IPS DF 6.9 (cell line): ENCODE measurements at regions not wholly inside any gene's neighbourhood (a gene's known extent, or its start where the extent isn't known, plus 50 kb on each side); places are given as distances from the start of the nearest gene placed in this dataset.

Source experiments
- DNase-seq: peaks from one replicate; pipeline ENCODE4 v3.0.0-alpha.2; 2013; ENCODE audit warnings: low read depth, low spot score
- H3K27ac ChIP-seq: one replicate; pipeline ENCODE4 v1.5.1; 2013; ENCODE audit warnings: low read length, control low read depth
- H3K27me3 ChIP-seq: 2 replicates; pipeline ENCODE4 v1.6.1; 2013; ENCODE audit warnings: mild to moderate bottlenecking, low read length; ENCODE audit not compliant: control insufficient read depth, insufficient read depth
- H3K36me3 ChIP-seq: 2 replicates; pipeline ENCODE4 v1.6.1; 2013; ENCODE audit warnings: low read length; ENCODE audit not compliant: control insufficient read depth, insufficient read depth
- H3K4me1 ChIP-seq: 2 replicates; pipeline ENCODE4 v1.6.1; 2013; ENCODE audit warnings: low read length; ENCODE audit not compliant: control insufficient read depth, insufficient read depth
- H3K4me3 ChIP-seq: 2 replicates; pipeline ENCODE4 v1.5.1; 2013; ENCODE audit warnings: mild to moderate bottlenecking, low read length
- H3K9me3 ChIP-seq: 2 replicates; pipeline ENCODE4 v1.6.1; 2013; ENCODE audit warnings: low read length, inconsistent platforms; ENCODE audit not compliant: control insufficient read depth, insufficient read depth
- WGBS: extraction: QIAGEN DNeasy Blood & Tissue Kit; methylation state at CpG from one replicate; pipeline ENCODE4 v1.1.7; 2013; ENCODE audit warnings: mixed read lengths, missing lambda C conversion rate; ENCODE audit not compliant: insufficient read length, insufficient coverage; 5-methylcytosine and 5-hydroxymethylcytosine counted together

DNA sequence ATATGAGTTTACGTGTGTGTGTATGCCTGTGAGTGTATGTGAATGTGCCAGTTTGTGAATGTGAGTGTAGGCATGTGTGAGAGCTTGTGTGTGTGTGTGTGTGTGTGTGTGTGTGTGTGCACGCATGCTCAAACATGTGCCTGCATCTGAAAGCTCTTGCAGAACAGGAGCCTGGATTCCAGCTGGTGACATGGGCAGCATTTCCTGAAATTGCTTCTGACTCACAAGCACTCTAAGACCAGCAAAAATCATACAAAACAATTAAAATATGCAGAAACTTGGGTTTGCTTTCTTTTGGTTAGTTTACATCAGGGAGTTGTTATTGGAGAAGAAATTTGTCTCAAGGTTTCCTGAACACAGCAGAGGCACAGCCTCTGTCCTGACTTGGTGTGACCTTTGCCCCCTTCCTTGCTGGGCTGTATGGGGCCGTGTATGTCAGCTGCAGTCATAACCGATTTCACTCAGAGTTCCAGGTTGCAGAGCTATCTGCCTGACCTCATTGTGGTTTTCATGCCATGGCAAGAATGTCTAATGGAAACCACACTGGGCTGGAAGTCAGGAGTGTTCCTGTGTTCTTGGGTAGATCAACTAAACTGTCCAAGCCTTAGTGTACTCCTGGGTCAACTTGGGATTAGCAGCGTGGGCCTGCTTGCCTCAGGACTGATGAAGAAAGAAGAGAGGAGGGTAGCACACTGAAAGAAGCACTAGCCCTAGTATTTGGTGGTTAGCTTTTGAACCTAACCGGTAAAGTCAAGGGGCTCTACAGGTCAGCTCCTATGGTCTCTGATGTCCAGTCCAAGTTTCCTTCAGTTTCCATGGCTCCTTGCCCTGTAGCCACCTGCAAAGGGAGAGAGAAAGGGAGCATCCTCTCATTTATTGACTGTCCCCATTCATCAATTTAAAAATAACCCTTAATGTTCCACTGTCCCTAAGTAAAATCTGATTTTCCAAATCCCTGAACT, 143.7 kb downstream of the SNX19 start:
- Histone ChIP-seq H3K36me3 (no peaks in the 10 kb centered on the region), H3K27me3 (no peaks in the 10 kb centered on the region), H3K27ac (no peak overlapping the region), H3K4me1 (no peaks in the 10 kb centered on the region), H3K9me3 (no peaks in the 10 kb centered on the region), H3K4me3 (no peak overlapping the region)
- WGBS: 100% methylated on average over 1 of the region's 6 CpGs
- DNase-seq: no peak

- H3K9me3 ChIP-seq: no peaks in the 10 kb centered on the region
- no peak for DNase-seq
- no peaks in the 10 kb centered on the region for H3K36me3 ChIP-seq
- H3K4me3 ChIP-seq: no peak overlapping the region
- no peak overlapping the region for H3K27ac ChIP-seq
- H3K27me3 ChIP-seq: no peaks in the 10 kb centered on the region
- H3K4me1 ChIP-seq: no peaks in the 10 kb centered on the region
- WGBS: no CpG with 5 or more reads among the region's 5 CpGs
These were observed 142.9 kb downstream of the SNX19 start for GRCh38 chr11:130773244-130773820.

GRCh38 chr11:130774703-130775102, 141.6 kb downstream of the SNX19 start:
- DNase-seq: no peak
- Histone ChIP-seq H3K27ac (no peak overlapping the region), H3K4me3 (no peak overlapping the region), H3K9me3 (no peaks in the 10 kb centered on the region), H3K27me3 (no peaks in the 10 kb centered on the region), H3K36me3 (no peaks in the 10 kb centered on the region), H3K4me1 (no peaks in the 10 kb centered on the region)
- WGBS: no CpG with 5 or more reads among the region's 3 CpGs

DNA sequence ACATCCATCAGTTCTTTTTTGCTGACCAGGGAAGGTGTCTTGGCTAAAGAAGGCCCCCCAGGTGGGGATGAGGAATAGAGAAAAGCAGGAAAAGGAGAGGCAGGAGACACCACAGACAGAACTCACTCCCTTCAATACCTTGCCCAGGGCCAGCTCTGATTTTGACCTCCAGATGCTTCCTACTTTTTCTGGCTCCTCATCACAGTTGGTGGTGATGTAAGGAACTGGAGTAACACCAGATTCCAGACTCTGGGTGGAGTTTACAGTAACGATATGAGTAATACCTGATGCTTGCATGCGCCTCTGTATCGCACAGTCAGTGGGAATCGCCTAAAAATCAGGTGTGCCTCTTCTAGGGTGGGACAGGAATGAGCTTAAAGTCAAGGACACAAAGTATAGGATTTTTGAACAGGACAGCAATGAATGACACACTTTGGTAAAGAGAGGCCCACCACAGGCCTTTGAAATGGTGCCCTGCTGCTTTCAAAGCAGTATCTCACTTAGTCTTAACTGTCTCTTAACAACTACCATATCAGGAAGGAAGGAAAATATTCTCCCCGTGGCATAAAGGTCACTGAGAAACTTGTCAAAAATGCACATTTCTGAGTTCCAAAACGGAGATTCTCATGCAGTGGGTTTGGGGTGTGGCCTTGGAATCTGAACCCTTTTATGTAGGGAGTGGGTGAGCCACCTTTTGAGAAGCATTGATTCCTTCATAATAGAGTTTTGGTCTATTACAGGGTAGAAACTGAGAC, 140.8 kb downstream of the SNX19 start:
- H3K4me1 ChIP-seq: no peaks in the 10 kb centered on the region
- no peak for DNase-seq
- H3K9me3 ChIP-seq: no peaks in the 10 kb centered on the region
- no peaks in the 10 kb centered on the region for H3K27me3 ChIP-seq
- no peak overlapping the region for H3K27ac ChIP-seq
- H3K36me3 ChIP-seq: no peaks in the 10 kb centered on the region
- no CpG with 5 or more reads among the region's 6 CpGs for WGBS
- no peak overlapping the region for H3K4me3 ChIP-seq

DNA sequence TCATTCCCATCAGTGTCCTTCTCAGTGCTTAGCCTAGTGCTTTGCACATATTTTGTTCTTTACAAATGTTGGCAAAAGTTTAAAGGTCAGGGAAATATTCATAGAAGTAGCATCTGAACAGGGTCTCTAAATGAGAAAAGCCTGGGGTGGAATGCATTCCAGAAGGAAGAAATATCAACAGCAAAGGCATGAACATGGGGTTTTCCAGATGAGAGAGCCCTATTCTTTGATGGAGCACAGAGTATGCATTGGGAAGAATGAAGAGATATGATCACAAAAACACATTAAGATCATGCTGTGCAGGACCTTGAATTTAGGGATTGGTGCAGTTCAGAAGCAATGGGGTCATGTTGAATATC, 140.2 kb downstream of the SNX19 start:
- no peaks in the 10 kb centered on the region for H3K36me3 ChIP-seq
- H3K27ac ChIP-seq: no peak overlapping the region
- H3K9me3 ChIP-seq: no peaks in the 10 kb centered on the region
- no peak for DNase-seq
- H3K27me3 ChIP-seq: no peaks in the 10 kb centered on the region
- no peak overlapping the region for H3K4me3 ChIP-seq
- no peaks in the 10 kb centered on the region for H3K4me1 ChIP-seq

DNA sequence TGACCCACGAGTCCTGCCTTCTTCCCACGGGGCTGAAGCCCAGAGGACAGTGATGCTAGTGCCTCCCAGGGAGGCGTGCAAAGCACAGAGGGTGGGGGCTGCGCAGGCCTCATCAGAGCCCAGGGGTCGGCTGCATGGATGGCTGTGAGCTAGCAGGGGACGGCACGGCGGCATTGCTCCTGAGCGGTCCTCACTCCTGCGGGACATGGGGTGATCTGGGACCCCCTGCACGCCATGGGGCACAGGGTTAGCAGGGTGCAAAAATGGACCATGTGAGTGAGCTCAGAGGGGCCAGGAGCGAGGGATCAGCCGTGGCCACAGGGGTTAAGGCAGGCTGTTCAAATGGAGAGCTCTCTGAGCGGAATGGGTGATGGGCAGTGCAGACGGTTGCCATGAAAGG, 138.3 kb downstream of the SNX19 start:
- Histone ChIP-seq H3K4me1 (peaks cover 1% of the 10 kb centered on the region; the same call in 1 of the 2 replicates), H3K9me3 (no peaks in the 10 kb centered on the region), H3K27me3 (no peaks in the 10 kb centered on the region), H3K36me3 (no peaks in the 10 kb centered on the region), H3K4me3 (no peak overlapping the region), H3K27ac (no peak overlapping the region)
- WGBS: no CpG with 5 or more reads among the region's 15 CpGs
- no peak for DNase-seq

DNA sequence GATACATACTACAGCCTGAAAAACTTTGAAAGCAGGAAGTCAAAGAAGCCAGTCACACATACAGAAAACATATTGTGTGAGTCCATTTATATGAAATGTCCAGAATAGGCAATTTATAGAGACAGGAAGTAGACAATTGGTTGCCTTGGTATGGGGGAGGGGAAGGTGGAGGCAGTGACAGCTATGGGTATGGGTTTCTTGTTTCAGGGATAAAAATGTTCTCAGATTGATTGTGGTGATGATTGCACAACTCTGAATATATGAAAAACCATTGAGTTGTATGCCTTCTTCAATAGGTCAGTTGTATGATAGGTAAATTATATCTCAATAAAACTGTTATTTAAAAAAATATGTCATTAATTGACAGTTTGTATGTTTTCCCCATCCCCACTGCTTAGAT, 137.6 kb downstream of the SNX19 start:
- no peaks in the 10 kb centered on the region for H3K27me3 ChIP-seq
- no peak overlapping the region for H3K27ac ChIP-seq
- DNase-seq: no peak
- no peaks in the 10 kb centered on the region for H3K36me3 ChIP-seq
- H3K4me3 ChIP-seq: no peak overlapping the region
- H3K4me1 ChIP-seq: peaks cover 1% of the 10 kb centered on the region; the same call in 1 of the 2 replicates
- no peaks in the 10 kb centered on the region for H3K9me3 ChIP-seq

DNA sequence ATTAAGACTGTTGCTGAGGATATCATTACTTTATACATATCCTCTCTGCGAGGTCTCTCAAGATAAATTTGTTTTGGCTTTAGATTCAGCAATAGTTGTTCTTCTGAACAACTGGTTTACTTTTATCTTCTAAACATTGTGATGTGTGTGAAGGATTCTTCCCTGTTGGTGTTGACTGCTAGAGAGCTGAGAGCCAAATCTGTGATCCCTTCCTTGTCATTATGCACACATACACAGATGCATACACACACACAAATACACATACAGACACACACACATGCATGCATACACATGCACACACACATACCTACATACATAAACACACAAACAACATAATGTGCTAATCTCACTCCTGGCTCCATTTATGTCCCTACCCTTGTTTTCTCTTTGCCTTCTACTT, 137.0 kb downstream of the SNX19 start:
- no peak overlapping the region for H3K4me3 ChIP-seq
- H3K4me1 ChIP-seq: peaks cover 1% of the 10 kb centered on the region; the same call in 1 of the 2 replicates
- no peaks in the 10 kb centered on the region for H3K36me3 ChIP-seq
- no peaks in the 10 kb centered on the region for H3K27me3 ChIP-seq
- WGBS: no CpG with 5 or more reads among the region's 1 CpG
- no peaks in the 10 kb centered on the region for H3K9me3 ChIP-seq
- H3K27ac ChIP-seq: no peak overlapping the region
- no peak for DNase-seq

DNA sequence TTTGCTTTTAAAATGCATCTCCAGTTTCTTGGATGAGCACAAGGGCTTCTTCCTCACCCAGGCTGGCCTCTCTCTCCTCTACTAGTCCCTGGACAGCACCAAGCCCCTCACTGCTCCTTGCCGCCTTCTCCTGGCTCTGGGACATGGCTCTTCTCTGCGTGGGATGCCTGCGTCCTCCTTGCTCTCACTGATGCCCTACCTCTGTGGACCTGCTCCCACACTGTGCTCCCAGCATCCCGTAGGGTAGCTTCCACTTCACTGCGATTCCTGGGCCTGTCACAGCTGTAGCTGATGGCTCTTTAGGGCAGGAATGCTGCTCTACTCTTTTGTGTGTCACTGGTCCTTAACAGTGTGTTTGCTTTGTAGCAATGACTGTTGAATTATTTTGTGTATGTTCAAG, 136.3 kb downstream of the SNX19 start:
- no peak overlapping the region for H3K4me3 ChIP-seq
- no peaks in the 10 kb centered on the region for H3K36me3 ChIP-seq
- no peak for DNase-seq
- no peaks in the 10 kb centered on the region for H3K27me3 ChIP-seq
- H3K27ac ChIP-seq: no peak overlapping the region
- no CpG with 5 or more reads among the region's 5 CpGs for WGBS
- H3K9me3 ChIP-seq: no peaks in the 10 kb centered on the region
- peaks cover 1% of the 10 kb centered on the region; the same call in 1 of the 2 replicates for H3K4me1 ChIP-seq

DNA sequence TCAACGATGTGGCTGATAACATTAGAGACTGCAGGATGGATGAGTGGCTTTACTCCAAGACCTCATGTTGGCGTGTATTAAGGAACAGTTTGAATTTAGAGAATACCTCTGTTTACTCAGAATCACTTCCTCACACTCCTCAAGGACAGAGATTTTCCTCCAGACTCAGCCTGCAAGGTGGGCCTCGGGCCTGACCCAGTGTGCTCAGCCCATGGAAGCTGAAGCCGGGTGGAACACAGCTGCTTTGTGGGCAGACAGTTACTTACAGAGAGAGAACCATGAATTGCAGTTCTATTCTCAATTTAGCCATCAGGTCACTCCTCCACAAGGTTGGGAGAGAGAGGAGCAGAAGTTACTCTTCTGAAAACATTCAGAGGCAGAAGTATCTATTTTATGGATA, 135.8 kb downstream of the SNX19 start:
- DNase-seq: no peak
- WGBS: no CpG with 5 or more reads among the region's 4 CpGs
- no peaks in the 10 kb centered on the region for H3K27me3 ChIP-seq
- no peak overlapping the region for H3K4me3 ChIP-seq
- no peak overlapping the region for H3K27ac ChIP-seq
- no peaks in the 10 kb centered on the region for H3K9me3 ChIP-seq
- peaks cover 1% of the 10 kb centered on the region; the same call in 1 of the 2 replicates for H3K4me1 ChIP-seq
- no peaks in the 10 kb centered on the region for H3K36me3 ChIP-seq
